Left lung (tissue), 4 donors: ENCODE measurements at regions not wholly inside any gene's neighbourhood (a gene's known extent, or its start where the extent isn't known, plus 50 kb on each side); places are given as distances from the start of the nearest gene placed in this dataset.
A peak's percentile ranks its signal among the peaks of the same experiment; 100 is the strongest.

Experiments used
- ATAC-seq: fragments of 200-7000 bp; cut with Tn5 transposase; one replicate; pipeline ENCODE4 v1.9.1; 2020; ENCODE audit warnings: moderate library complexity
- DNase-seq, 4 donors: peaks; one replicate each; pipeline ENCODE4 v3.0.0-alpha.2; 2013 to 2020
- H3K27ac ChIP-seq, 2 donors: fragments of 200-600 bp; sonication (generic) in 1 of 2; one replicate each; pipeline versions ENCODE4 v1.5.0 to v1.8.0; 2020 to 2021
- H3K27me3 ChIP-seq, 2 donors: fragments of 200-600 bp; sonication (generic) in 1 of 2; one replicate each; pipeline versions ENCODE4 v1.5.0 to v1.8.0; 2020 to 2021
- H3K36me3 ChIP-seq, 2 donors: fragments of 200-600 bp; sonication (generic) in 1 of 2; one replicate each; pipeline versions ENCODE4 v1.5.0 to v1.8.0; 2020 to 2021
- H3K4me1 ChIP-seq, 2 donors: fragments of 200-600 bp; one replicate each; pipeline ENCODE4 v1.8.0; 2021
- H3K4me3 ChIP-seq, 2 donors: fragments of 200-600 bp; sonication (generic) in 1 of 2; one replicate each; pipeline versions ENCODE4 v1.5.0 to v1.8.0; 2020 to 2021; ENCODE audit warnings: mild to moderate bottlenecking in 1 of 2
- H3K9me3 ChIP-seq, 2 donors: fragments of 200-600 bp; sonication (generic) in 1 of 2; one replicate each; pipeline versions ENCODE4 v1.5.0 to v1.8.0; 2020 to 2021
- CTCF ChIP-seq, 2 donors: fragments of 200-600 bp; sonication (generic) in 1 of 2; IDR thresholded peaks; one replicate each; pipeline versions ENCODE4 v1.5.0 to v1.8.0; 2021; ENCODE audit warnings: antibody characterized with exemption in 2 of 2
- intact Hi-C, 2 donors: fragments of 100-400 bp; cut with DNase I; formaldehyde crosslinking; loops; one replicate each; pipeline versions ENCODE4 v1.11.2 to v1.14.2; 2022
- donor health status: DM: no; HTN: yes; CAD: no.
- donor health status: DM: no; HTN: no; CAD: no.

- intact Hi-C loops = no loop called here
Observed at GRCh38 chr9:115263371-115264075, 145.6 kb upstream of the TNC start.

GRCh38 chr9:115264313-115264712 is 146.4 kb upstream of the TNC start:
- H3K27ac ChIP-seq = no peak overlapping the region

More at GRCh38 chr9:115263371-115264075, 145.6 kb upstream of the TNC start:
- H3K27me3 ChIP-seq = no peaks in the 10 kb centered on the region
- DNase-seq (peak in 2 of 4 donors; percentile 82 to 87), ATAC-seq (no peak)
- H3K9me3 ChIP-seq = no peaks in the 10 kb centered on the region
- no peaks in the 10 kb centered on the region for H3K36me3 ChIP-seq
- TF ChIP-seq CTCF (IDR thresholded peaks at IDR 0.05) = no peak
- H3K4me3 ChIP-seq = no peak overlapping the region
- no peak overlapping the region for H3K27ac ChIP-seq
- H3K4me1 ChIP-seq = peaks cover 0 to 13% of the 10 kb centered on the region in 2 donors

GRCh38 chr9:115267790-115268189 is 149.8 kb upstream of the TNC start:
- no peak for TF ChIP-seq CTCF (IDR thresholded peaks at IDR 0.05)
- no peak for ATAC-seq
- DNase-seq = no peak
- Histone ChIP-seq H3K4me3 (no peak overlapping the region), H3K4me1 (peaks cover 0 to 7% of the 10 kb centered on the region in 2 donors), H3K27ac (no peak overlapping the region), H3K27me3 (no peaks in the 10 kb centered on the region), H3K9me3 (no peaks in the 10 kb centered on the region), H3K36me3 (no peaks in the 10 kb centered on the region)
- intact Hi-C loops = no loop called here

More at GRCh38 chr9:115264313-115264712, 146.4 kb upstream of the TNC start:
- ATAC-seq (peak; percentile 17), DNase-seq (peak in 2 of 4 donors; percentile 33 to 51)
- TF ChIP-seq CTCF (IDR thresholded peaks at IDR 0.05) = no peak
- Histone ChIP-seq H3K27me3 (no peaks in the 10 kb centered on the region), H3K4me1 (peaks cover 0 to 13% of the 10 kb centered on the region in 2 donors), H3K36me3 (no peaks in the 10 kb centered on the region), H3K4me3 (no peak overlapping the region), H3K9me3 (no peaks in the 10 kb centered on the region)
- intact Hi-C loops = no loop called here

GRCh38 chr9:115275753-115276152 is 157.8 kb upstream of the TNC start:
- H3K27ac ChIP-seq = no peak overlapping the region
- H3K27me3 ChIP-seq = no peaks in the 10 kb centered on the region

GRCh38 chr9:115276621-115277020 is 158.7 kb upstream of the TNC start:
- intact Hi-C loops = no loop called here
- DNase-seq = no peak
- ATAC-seq = no peak

More at GRCh38 chr9:115275753-115276152, 157.8 kb upstream of the TNC start:
- DNase-seq (no peak), ATAC-seq (no peak)
- Histone ChIP-seq H3K36me3 (no peaks in the 10 kb centered on the region), H3K9me3 (no peaks in the 10 kb centered on the region), H3K4me3 (no peak overlapping the region), H3K4me1 (no peaks in the 10 kb centered on the region)
- intact Hi-C loops = no loop called here
- TF ChIP-seq CTCF (IDR thresholded peaks at IDR 0.05) = no peak

More at GRCh38 chr9:115276621-115277020, 158.7 kb upstream of the TNC start:
- H3K9me3 ChIP-seq = no peaks in the 10 kb centered on the region
- H3K4me3 ChIP-seq = no peak overlapping the region
- no peaks in the 10 kb centered on the region for H3K36me3 ChIP-seq
- H3K27me3 ChIP-seq = no peaks in the 10 kb centered on the region
- H3K4me1 ChIP-seq = no peaks in the 10 kb centered on the region
- no peak for TF ChIP-seq CTCF (IDR thresholded peaks at IDR 0.05)
- no peak overlapping the region for H3K27ac ChIP-seq
